Activated B cell treated with CpG ODN at 0.5 μM for 24 hours (primary cell): ENCODE measurements at regions not wholly inside any gene's neighbourhood (a gene's known extent, or its start where the extent isn't known, plus 50 kb on each side); places are given as distances from the start of the nearest gene placed in this dataset.

Experiments used
- ATAC-seq: fragments of 200-7000 bp; cut with Tn5 transposase; one replicate; pipeline ENCODE4 v1.10.0; 2021; ENCODE audit warnings: low read depth, mild to moderate bottlenecking, moderate library complexity
- CTCF ChIA-PET: fragments of 350-600 bp; sonication (Branson Sonifier 250); formaldehyde crosslinking; loops from one replicate; lab custom pipeline; 2021; ENCODE audit warnings: antibody characterized with exemption; lab: Charles Lee
- POLR2A ChIA-PET: fragments of 350-600 bp; sonication (Branson Sonifier 250); formaldehyde crosslinking; loops from one replicate; lab custom pipeline; 2021; ENCODE audit warnings: antibody characterized with exemption; lab: Charles Lee
- DNase-seq: peaks from one replicate; pipeline ENCODE4 v3.0.0; 2022
- H3K27ac Mint-ChIP-seq: one replicate; pipeline ENCODE4 v1.8.0; 2020; ENCODE audit warnings: mixed read lengths
- H3K27me3 Mint-ChIP-seq: one replicate; pipeline ENCODE4 v1.8.0; 2021; ENCODE audit warnings: mixed read lengths
- H3K36me3 Mint-ChIP-seq: one replicate; pipeline ENCODE4 v1.8.0; 2021; ENCODE audit warnings: low read depth, mixed read lengths
- H3K4me1 Mint-ChIP-seq: one replicate; pipeline ENCODE4 v1.8.0; 2021; ENCODE audit warnings: mixed read lengths
- H3K4me3 Mint-ChIP-seq: one replicate; pipeline ENCODE4 v1.8.0; 2020; ENCODE audit warnings: mild to moderate bottlenecking, mixed read lengths
- H3K9me3 Mint-ChIP-seq: one replicate; pipeline ENCODE4 v1.8.0; 2020; ENCODE audit warnings: mixed read lengths
- intact Hi-C: fragments of 100-400 bp; cut with micrococcal nuclease; formaldehyde crosslinking; loops from one replicate; pipeline ENCODE4 v1.15.1; 2024
- TF ChIP-seq, protein P1 (sequence below): fragments of 200-600 bp; IDR thresholded peaks from one replicate; pipeline ENCODE4 v1.8.0; 2022; ENCODE audit warnings: antibody characterized with exemption, mild to moderate bottlenecking

DNA sequence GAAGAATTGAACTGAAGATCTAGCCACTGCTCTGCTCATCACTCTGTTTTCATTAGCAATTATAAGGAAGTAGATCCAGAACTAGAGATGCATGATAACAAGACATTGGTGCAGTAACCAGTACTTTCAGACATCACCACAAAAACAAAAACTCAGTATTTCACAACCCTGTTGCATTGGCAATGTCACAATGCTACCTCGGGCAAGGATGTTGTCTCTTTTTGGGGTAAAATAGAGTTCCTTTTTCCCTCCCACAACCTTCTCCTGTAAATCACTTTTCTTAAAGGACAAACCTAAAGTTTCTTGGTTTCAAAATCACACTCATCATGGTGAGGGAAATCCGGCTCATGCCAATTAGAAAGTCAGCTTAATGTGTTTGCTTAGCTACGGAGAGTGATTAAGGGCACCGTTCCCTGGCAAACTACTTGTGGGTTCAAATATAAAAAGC, 420.1 kb upstream of the MEF2C start:
- H3K4me1 Mint-ChIP-seq = peaks cover 62% of the 10 kb centered on the region
- H3K9me3 Mint-ChIP-seq = peaks cover 2% of the 10 kb centered on the region
- no peak overlapping the region for H3K4me3 Mint-ChIP-seq
- H3K36me3 Mint-ChIP-seq = no peaks in the 10 kb centered on the region
- CTCF ChIA-PET = interaction anchor here (2.6 kb wide), 1 partner anchor 11 kb away, joined by 14 read pairs; no protein-coding TSS in a partner anchor
- intact Hi-C loops = loop anchor here (1.0 to 5.0 kb wide), 2 partner anchors 10 to 36 kb away; no protein-coding TSS in a partner anchor
- POLR2A ChIA-PET = interaction anchor here (0.7 to 4.1 kb wide), 6 partner anchors 10 to 1107 kb away, joined by 3 to 40 read pairs (median 4); partner anchors contain the start of genes CETN3 and MEF2C
- H3K27ac Mint-ChIP-seq = peak overlapping the region; percentile 84
- TF ChIP-seq, protein P1, sequence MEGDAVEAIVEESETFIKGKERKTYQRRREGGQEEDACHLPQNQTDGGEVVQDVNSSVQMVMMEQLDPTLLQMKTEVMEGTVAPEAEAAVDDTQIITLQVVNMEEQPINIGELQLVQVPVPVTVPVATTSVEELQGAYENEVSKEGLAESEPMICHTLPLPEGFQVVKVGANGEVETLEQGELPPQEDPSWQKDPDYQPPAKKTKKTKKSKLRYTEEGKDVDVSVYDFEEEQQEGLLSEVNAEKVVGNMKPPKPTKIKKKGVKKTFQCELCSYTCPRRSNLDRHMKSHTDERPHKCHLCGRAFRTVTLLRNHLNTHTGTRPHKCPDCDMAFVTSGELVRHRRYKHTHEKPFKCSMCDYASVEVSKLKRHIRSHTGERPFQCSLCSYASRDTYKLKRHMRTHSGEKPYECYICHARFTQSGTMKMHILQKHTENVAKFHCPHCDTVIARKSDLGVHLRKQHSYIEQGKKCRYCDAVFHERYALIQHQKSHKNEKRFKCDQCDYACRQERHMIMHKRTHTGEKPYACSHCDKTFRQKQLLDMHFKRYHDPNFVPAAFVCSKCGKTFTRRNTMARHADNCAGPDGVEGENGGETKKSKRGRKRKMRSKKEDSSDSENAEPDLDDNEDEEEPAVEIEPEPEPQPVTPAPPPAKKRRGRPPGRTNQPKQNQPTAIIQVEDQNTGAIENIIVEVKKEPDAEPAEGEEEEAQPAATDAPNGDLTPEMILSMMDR = no peak
- no peak for DNase-seq
- ATAC-seq = peak; percentile 64
- H3K27me3 Mint-ChIP-seq = no peaks in the 10 kb centered on the region

DNA sequence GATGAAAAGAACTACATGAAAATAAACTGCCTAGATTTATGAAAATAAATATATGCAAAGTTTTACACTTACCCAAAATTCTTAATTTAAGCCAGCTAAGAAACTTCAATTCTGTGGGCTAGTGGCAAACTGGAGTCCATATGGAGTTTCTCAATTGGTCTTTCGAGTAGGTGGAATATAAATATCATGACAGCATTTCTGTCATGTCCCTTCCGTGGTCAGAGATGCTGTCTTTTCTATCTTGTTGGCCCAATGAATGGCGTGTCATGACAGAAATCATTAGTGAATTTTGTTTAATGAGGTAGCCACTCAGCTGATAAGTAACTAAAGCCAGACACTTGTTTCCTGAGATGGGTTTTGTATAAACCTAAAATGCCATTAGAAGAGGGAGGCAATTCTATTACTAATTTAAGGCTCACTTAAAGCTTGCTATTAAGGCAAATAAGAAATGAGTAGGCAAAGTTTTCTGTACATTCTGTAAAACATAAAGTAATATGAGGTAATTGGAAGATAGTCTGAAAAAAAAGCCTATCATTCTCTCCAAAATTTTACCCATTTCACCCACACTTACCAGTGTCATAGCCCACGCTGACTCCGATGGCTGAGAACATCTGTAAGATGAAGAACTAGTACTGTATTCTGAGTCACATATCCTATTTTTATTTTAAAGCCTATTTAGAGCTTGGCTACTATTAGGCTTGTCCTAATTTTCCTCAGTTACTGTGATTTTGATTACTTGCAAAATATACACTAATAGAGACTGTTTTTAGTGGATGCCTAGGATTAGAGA, 419.3 kb upstream of the MEF2C start:
- ATAC-seq (peak; percentile 45), DNase-seq (no peak)
- H3K9me3 Mint-ChIP-seq = peaks cover 2% of the 10 kb centered on the region
- H3K4me1 Mint-ChIP-seq = peaks cover 61% of the 10 kb centered on the region
- no peaks in the 10 kb centered on the region for H3K36me3 Mint-ChIP-seq
- TF ChIP-seq, protein P1 = no peak
- ChIA-PET POLR2A (interaction anchor here (0.6 to 4.1 kb wide), 13 partner anchors 11 to 1107 kb away, joined by 3 to 40 read pairs (median 3); partner anchors contain the start of genes CETN3 and MEF2C), CTCF (interaction anchor here (2.6 kb wide), 1 partner anchor 12 kb away, joined by 14 read pairs; no protein-coding TSS in a partner anchor)
- H3K4me3 Mint-ChIP-seq = peak overlapping the region; percentile 61
- intact Hi-C loops = loop anchor here (5.0 kb wide), 1 partner anchor 35 kb away; no protein-coding TSS in a partner anchor
- H3K27ac Mint-ChIP-seq = peak overlapping the region; percentile 84
- H3K27me3 Mint-ChIP-seq = no peaks in the 10 kb centered on the region

DNA sequence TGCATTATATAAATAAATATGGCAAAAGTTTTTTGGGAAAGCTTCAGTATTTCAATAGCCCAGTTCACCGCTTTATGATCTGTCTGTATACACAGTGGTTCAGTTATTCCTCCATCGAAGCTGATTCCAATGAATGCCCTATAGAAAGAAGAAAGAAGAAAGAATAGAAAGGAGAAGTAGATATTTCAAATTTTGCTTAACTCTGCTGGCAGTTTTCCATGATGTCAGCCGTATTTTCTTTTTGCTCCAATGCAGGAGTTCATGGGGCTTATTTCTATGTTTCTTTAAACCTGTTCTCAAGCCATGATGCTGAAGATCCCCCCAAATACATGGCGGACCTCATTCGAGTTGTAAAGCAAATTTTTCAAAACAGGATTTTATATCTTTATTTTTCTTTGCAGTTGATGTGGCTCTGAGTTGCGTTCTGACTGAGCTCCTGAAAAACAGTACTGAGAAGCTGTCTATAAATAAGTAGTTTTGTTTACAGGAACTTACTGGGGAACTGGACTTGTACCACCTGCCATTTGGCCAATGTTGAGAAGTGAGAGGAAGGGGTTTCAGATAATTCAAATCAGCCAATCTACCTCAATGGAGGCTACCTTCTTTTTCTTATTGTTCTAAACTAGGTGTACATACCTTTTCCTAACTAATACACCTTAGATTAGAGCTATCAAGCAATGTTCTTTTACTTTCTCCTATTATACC, 418.5 kb upstream of the MEF2C start:
- Mint-ChIP-seq H3K27ac (peak overlapping the region; percentile 84), H3K36me3 (no peaks in the 10 kb centered on the region), H3K9me3 (no peaks in the 10 kb centered on the region), H3K4me3 (peak overlapping the region; percentile 61), H3K4me1 (peaks cover 60% of the 10 kb centered on the region), H3K27me3 (no peaks in the 10 kb centered on the region)
- DNase-seq (no peak), ATAC-seq (peak; percentile 32)
- CTCF ChIA-PET = interaction anchor here (0.9 to 2.6 kb wide), 2 partner anchors 12 to 30 kb away, joined by 3 to 14 read pairs; no protein-coding TSS in a partner anchor
- TF ChIP-seq, protein P1 = no peak
- POLR2A ChIA-PET = interaction anchor here (0.6 to 4.1 kb wide), 16 partner anchors 12 to 1108 kb away, joined by 3 to 40 read pairs (median 4); partner anchors contain the start of genes CETN3 and MEF2C
- intact Hi-C loops = loop anchor here (2.0 to 5.0 kb wide), 2 partner anchors 19 to 34 kb away; no protein-coding TSS in a partner anchor

DNA sequence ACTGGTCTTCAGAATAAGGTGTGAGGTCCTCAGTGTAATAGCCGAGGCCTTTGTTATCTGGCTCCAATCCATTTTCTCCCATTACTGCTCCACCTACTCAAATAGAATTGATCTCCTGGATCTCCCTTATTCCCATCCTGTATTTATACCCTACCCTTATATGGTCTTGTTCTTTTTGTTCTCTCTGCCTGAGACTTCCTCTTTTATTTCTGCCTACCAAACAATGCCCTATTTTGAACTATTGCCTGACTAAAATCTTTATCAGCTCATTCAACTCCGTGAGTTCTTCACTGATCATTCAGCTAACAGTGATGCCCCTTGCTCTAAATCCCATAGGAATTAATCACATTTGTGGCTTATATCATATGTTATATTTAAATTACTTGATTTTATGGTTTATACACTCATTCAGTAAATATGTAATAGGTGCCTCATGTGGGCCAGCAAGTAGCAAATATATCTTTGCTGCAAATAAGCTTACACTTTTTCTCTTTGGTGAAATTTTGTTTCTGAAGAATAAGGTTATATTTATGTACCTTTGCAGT, 417.5 kb upstream of the MEF2C start:
- CTCF ChIA-PET = interaction anchor here (0.9 to 2.6 kb wide), 2 partner anchors 13 to 29 kb away, joined by 3 to 14 read pairs; no protein-coding TSS in a partner anchor
- intact Hi-C loops = loop anchor here (2.0 to 5.0 kb wide), 2 partner anchors 18 to 33 kb away; no protein-coding TSS in a partner anchor
- TF ChIP-seq, protein P1 = no peak
- Mint-ChIP-seq H3K36me3 (no peaks in the 10 kb centered on the region), H3K9me3 (no peaks in the 10 kb centered on the region), H3K4me1 (peaks cover 51% of the 10 kb centered on the region), H3K4me3 (no peak overlapping the region), H3K27me3 (no peaks in the 10 kb centered on the region), H3K27ac (peak overlapping the region; percentile 6)
- no peak for DNase-seq
- POLR2A ChIA-PET = interaction anchor here (0.6 to 4.1 kb wide), 7 partner anchors 11 to 571 kb away, joined by 3 to 40 read pairs (median 4); no protein-coding TSS in a partner anchor
- peak; percentile 21 for ATAC-seq
